NCI-H82 treated with DMSO at 0.1 percent for 48 hours (cell line): ENCODE measurements at regions not wholly inside any gene's neighbourhood (a gene's known extent, or its start where the extent isn't known, plus 50 kb on each side); places are given as distances from the start of the nearest gene placed in this dataset.

Source experiments
- DNase-seq: peaks from one replicate; lab custom pipeline; 2025; ENCODE audit not compliant: unreplicated experiment; lab: John Stamatoyannopoulos, UW

DNA sequence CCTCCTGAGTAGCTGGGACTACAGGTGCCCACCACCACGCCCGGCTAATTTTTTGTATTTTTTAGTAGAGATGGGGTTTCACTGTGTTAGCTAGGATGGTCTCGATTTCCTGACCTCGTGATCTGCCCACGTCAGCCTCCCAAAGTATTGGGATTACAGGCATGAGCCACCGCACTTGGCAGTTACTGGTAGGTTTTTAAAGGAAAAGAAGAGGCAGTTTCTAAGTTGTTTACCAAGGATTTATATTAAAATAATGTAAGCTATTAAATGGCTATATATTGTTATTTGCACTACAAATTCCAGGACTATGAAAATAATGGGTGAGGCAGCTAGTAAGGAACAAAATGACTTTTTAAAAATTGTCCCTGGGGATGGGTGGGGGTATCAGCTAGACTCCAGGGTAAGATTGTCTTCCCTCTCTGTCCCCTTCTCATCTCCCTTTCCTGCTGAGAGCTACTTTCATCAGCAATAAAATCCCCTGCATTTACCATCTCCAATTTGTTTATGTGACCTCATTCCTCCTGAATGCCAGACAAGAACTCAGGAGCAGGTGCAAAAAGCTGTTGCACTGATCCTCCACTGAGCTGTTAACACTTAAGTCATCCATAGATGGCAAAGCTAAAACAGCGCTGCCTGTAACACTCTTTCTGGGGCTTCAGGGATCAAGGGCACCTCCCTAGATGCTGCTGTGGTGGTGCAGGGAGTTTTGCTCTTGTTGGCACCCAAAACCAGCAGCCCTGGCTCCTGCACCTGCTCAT, 165.2 kb downstream of the ZPLD1 start:
- no peak for DNase-seq

GRCh38 chr3:102605153-102605552, 170.3 kb downstream of the ZPLD1 start:
- DNase-seq = no peak

- no peak for DNase-seq
Measured at GRCh38 chr3:102608875-102609274, 174.1 kb downstream of the ZPLD1 start.

GRCh38 chr3:102614021-102614569, 179.3 kb downstream of the ZPLD1 start:
- no peak for DNase-seq

DNA sequence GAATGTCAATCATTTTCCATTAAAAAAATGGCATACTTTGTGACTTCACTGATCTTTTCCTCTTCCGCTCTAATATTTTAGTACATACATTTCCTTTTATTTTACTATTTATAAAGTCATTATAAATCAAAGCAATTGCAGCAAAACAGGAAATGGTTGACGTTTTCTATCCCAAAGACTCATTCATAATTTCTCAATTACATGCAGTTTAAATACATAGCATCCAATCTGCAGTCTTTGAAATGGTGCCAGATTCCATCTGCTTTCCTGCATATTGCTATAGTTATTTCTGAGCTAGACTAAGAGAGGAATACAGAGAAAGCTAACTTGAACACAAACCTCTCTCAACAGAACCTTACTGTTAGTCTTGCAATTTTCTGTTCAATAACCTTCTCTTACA, 179.8 kb downstream of the ZPLD1 start:
- no peak for DNase-seq

- no peak for DNase-seq
Measured at GRCh38 chr3:102617381-102617780, 182.6 kb downstream of the ZPLD1 start.

- no peak for DNase-seq
Measured at GRCh38 chr3:102619361-102619760, 184.5 kb downstream of the ZPLD1 start.

DNA sequence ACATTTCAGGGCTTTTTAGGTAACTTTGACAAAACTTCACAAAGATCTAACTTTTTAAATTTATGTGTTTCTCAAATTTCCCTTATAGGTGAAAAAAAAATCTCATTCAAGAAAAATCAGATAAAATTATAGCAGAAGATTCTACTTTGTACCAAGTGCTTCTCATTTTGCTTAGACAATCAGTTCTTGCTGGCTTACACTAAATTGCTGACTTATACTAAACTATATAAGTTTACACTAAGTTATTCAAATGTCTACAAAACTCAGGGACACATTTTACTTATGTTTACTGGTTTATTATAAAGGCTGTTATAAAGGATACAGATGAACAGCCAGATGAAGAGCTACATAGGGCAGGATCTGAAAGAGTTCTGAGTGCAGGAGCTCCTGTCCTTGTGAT, 195.1 kb downstream of the ZPLD1 start:
- DNase-seq = no peak

DNA sequence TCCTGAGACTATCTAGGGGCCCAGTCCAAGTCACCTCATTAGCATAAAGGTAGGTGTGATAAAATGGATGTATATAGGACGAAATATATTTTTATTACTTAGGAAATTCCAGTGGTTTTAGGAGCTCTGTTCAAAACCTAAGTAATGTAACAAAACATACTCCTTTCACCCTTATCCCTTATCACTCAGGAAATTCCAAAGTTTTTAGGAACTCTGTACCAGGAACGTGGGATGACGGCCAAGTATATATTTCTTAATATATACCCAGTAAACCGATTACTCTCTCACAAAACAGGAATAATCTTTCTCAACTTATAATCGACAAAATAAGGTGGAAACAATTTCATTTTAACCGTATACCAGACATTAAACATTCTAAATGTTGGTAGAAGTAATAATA, 195.7 kb downstream of the ZPLD1 start:
- no peak for DNase-seq

- no peak for DNase-seq
Measured at GRCh38 chr3:102643546-102643945, 208.7 kb downstream of the ZPLD1 start.

DNA sequence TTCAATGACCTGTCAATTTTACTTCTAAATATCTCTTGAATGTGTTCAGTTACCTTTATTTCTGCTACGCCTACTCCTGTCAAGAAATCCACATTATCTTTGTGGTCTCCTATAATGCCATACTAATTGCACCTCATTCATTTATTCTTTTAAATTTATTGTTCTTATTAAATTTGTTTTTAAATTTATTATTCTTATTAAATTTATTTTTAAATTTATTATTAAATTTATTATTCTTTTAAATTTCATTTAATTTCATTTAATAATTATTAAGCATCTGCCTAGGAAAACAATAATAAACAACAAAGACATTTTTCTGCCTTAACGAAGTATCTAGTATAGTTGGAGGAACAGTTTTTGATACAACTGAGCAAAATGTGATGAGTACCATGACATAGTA, 211.7 kb downstream of the ZPLD1 start:
- DNase-seq = no peak

DNA sequence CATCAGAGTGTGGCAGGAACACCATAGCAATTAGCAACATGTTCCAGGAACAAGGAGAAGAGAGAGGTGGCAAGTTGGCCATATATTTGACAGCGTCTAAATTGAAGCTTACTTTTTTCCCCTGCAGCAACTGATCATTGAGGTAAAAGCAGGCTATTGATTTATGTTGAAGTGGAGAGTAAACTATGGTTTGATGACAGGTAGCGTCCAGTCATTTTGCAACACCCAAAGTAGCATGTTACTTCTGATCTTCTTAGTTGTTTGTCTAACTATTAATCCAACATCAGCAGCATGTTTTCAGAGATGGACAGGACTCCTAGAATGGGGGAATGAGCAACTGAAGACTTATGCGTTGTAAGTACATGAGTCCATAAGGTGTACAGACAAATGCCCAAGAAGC, 225.8 kb downstream of the ZPLD1 start:
- no peak for DNase-seq

- no peak for DNase-seq
Measured at GRCh38 chr3:102661707-102662497, 227.1 kb downstream of the ZPLD1 start.

- no peak for DNase-seq
Measured at GRCh38 chr3:102662498-102662772, 227.6 kb downstream of the ZPLD1 start.

GRCh38 chr3:102664126-102664525, 229.3 kb downstream of the ZPLD1 start:
- no peak for DNase-seq

GRCh38 chr3:102665183-102665582, 230.4 kb downstream of the ZPLD1 start:
- DNase-seq = no peak

DNA sequence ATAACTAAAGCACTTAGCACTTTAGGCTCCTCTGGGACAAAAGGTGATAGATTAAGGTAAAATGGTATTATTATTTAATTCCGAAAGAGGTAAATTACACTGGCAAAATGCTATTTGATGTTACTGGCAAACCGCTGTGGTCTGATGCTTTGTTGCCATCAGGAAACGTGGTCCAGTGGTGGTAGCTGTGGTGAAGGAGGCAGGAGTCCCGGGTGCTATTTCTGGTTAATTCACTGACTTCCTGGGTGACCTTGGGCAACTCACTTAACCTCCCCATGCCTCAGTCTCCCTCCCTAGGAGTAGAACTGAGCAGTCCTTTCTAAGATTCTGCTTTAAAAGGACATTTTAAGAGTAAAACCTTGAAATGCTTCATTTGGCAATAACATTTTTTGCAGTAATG, 233.4 kb downstream of the ZPLD1 start:
- no peak for DNase-seq

GRCh38 chr3:102670986-102671385, 236.2 kb downstream of the ZPLD1 start:
- no peak for DNase-seq

- no peak for DNase-seq
Measured at GRCh38 chr3:102672305-102672704, 237.5 kb downstream of the ZPLD1 start.

DNA sequence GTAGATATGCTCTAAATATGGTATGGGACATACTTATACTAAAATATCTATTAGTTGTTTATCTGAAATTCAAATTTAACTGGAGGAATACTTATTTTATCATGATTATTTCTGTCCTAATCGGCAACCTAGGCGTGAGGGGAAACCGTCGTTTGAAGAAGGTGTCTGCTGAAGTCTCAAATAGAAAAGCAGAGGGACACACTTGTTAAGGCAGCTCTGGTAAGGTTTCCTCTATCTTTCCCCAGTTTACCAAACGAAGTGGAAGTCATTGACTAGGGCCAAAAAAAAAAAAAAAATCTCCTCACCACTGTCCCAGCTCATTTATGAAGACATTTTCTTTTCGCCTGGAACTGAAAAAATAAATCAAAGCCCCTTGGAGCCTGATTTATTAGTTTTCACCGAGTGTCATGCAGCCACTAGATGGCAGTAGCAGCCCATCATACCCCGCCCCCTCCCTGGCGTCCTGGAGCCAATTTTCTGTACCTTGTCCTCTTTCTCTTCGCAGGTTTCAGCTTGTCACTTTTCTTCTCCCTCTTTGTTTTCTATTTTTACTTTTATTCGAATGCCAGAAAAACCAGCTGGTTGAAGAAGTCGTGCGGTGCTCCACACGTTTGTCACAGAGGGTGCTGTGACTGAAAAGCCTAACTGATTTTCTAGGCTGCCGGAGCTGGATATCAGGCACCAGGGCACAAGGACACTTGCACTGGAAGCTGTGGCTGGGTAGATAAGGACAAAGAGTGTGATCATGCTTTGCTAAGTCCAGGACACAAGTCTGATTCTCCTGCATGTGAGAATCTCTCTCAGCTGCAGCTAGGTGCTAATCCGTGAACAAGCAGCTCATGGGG, 238.7 kb downstream of the ZPLD1 start:
- DNase-seq = peak; percentile 64

DNA sequence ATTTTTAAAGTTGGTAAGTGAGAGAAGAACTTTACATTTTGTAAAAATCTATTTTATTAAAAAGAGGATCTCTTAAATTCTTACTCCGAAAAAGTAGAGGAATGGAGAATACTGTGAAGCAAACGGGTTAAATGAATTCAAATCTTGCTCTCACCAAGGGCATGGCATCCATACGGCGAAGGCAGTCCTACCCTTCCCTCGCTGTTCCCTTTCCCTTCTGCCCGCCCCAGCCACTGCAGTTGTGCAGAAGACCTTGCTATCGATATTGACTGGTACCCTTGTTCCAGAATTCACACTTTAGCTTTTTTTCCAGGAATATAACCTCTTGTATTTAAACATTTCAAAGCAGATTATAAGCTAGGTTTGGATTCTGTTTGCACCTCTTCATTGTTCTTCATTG, 239.5 kb downstream of the ZPLD1 start:
- DNase-seq = no peak

DNA sequence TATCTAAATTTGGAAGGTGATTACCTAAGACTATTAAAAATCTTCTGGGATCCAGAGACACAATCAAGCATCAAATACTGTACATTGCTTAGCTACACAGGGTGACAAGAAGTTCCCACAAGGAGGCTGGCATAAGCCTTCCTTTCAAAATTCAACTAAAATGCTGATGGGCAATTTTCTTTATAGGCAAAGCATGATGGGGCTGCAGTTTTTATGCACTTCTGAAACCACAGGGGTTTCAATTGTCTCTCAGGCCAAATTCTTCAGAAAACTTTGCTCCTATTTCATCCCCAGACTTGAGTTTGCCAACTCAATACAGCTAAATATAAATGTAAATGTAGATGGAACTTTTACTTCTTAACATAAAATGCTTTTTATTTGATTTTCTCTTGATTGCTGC, 241.6 kb downstream of the ZPLD1 start:
- DNase-seq = no peak
